ENCODE measurements at regions not wholly inside any gene's neighbourhood (a gene's known extent, or its start where the extent isn't known, plus 50 kb on each side); places are given as distances from the start of the nearest gene placed in this dataset.

GRCh38 chr12:41981013-41981412, 163.7 kb downstream of the GXYLT1 start:
- Histone ChIP-seq H3K4me1 (ENCODE audit: insufficient read depth, low read length) (peaks cover 11% of the 10 kb centered on the region), H2AFZ (ENCODE audit: low read length) (no peak overlapping the region), H3K9me3 (ENCODE audit: low read length) (no peaks in the 10 kb centered on the region), H3K36me3 (ENCODE audit: low read depth, low read length) (no peaks in the 10 kb centered on the region), H3K27me3 (ENCODE audit: low read length) (0 out of 2 replicates have a peak, but pooled peaks cover 5% of the 10 kb centered on the region), H3K9ac (ENCODE audit: low read length) (no peak overlapping the region), H3K27ac (ENCODE audit: low read length) (no peak overlapping the region), H3K79me2 (ENCODE audit: low read length) (no peaks in the 10 kb centered on the region), H4K20me1 (ENCODE audit: low read length) (no peaks in the 10 kb centered on the region), H3K4me3 (ENCODE audit: low read length) (no peak overlapping the region), H3K9me2 (replicated peaks; ENCODE audit: low read length) (no peaks in the 10 kb centered on the region), H3F3A (ENCODE audit: low read length, unreplicated experiment) (no peaks in the 10 kb centered on the region), H3K4me2 (ENCODE audit: low read length) (no peak overlapping the region)
- intact Hi-C loops (cut with micrococcal nuclease) = no loop called here
- no peak for ATAC-seq
- no peak for TF ChIP-seq EZH2phosphoT487 (IDR thresholded peaks at IDR 0.05; ENCODE audit: borderline replicate concordance, low read length)
- no peak for TF ChIP-seq EZH2 (IDR thresholded peaks at IDR 0.05; ENCODE audit: low read length, unreplicated experiment)
- no peak for TF ChIP-seq CTCF (conservative IDR thresholded peaks at IDR 0.05; ENCODE audit: low read depth, low read length)
- ChIA-PET POLR2A (ENCODE audit: unreplicated experiment) (no interaction called here), CTCF (no interaction called here)
- no peak for DNase-seq
- no TSS peak for BruUV-seq (replicated peaks)

- ATAC-seq (no peak), DNase-seq (no peak)
- Histone ChIP-seq H3K27me3 (ENCODE audit: low read length) (0 out of 2 replicates have a peak, but pooled peaks cover 5% of the 10 kb centered on the region), H3K27ac (ENCODE audit: low read length) (no peak overlapping the region), H3K36me3 (ENCODE audit: low read depth, low read length) (no peaks in the 10 kb centered on the region), H3K4me1 (ENCODE audit: insufficient read depth, low read length) (peaks cover 11% of the 10 kb centered on the region), H3K4me3 (ENCODE audit: low read length) (no peak overlapping the region), H3F3A (ENCODE audit: low read length, unreplicated experiment) (no peaks in the 10 kb centered on the region), H3K9me2 (replicated peaks; ENCODE audit: low read length) (no peaks in the 10 kb centered on the region), H2AFZ (ENCODE audit: low read length) (no peak overlapping the region), H3K9me3 (ENCODE audit: low read length) (no peaks in the 10 kb centered on the region), H3K9ac (ENCODE audit: low read length) (no peak overlapping the region), H3K79me2 (ENCODE audit: low read length) (no peaks in the 10 kb centered on the region), H3K4me2 (ENCODE audit: low read length) (no peak overlapping the region), H4K20me1 (ENCODE audit: low read length) (no peaks in the 10 kb centered on the region)
- intact Hi-C loops (cut with micrococcal nuclease) = no loop called here
- ChIA-PET POLR2A (ENCODE audit: unreplicated experiment) (no interaction called here), CTCF (no interaction called here)
- BruUV-seq (replicated peaks) = no TSS peak
- TF ChIP-seq EZH2 (IDR thresholded peaks at IDR 0.05; ENCODE audit: low read length, unreplicated experiment) = no peak
- TF ChIP-seq CTCF (conservative IDR thresholded peaks at IDR 0.05; ENCODE audit: low read depth, low read length) = no peak
- no peak for TF ChIP-seq EZH2phosphoT487 (IDR thresholded peaks at IDR 0.05; ENCODE audit: borderline replicate concordance, low read length)
Measured at GRCh38 chr12:41980390-41980789, 164.3 kb downstream of the GXYLT1 start.

- Histone ChIP-seq H3K9me3 (ENCODE audit: low read length) (no peaks in the 10 kb centered on the region), H3K4me2 (ENCODE audit: low read length) (no peak overlapping the region), H3K4me3 (ENCODE audit: low read length) (no peak overlapping the region), H3K27ac (ENCODE audit: low read length) (no peak overlapping the region), H4K20me1 (ENCODE audit: low read length) (no peaks in the 10 kb centered on the region), H3K27me3 (ENCODE audit: low read length) (no peaks in the 10 kb centered on the region), H3F3A (ENCODE audit: low read length, unreplicated experiment) (no peaks in the 10 kb centered on the region), H3K9me2 (replicated peaks; ENCODE audit: low read length) (no peaks in the 10 kb centered on the region), H2AFZ (ENCODE audit: low read length) (no peak overlapping the region), H3K9ac (ENCODE audit: low read length) (no peak overlapping the region), H3K4me1 (ENCODE audit: insufficient read depth, low read length) (peaks cover 11% of the 10 kb centered on the region), H3K36me3 (ENCODE audit: low read depth, low read length) (no peaks in the 10 kb centered on the region), H3K79me2 (ENCODE audit: low read length) (no peaks in the 10 kb centered on the region)
- ATAC-seq = no peak
- TF ChIP-seq EZH2phosphoT487 (IDR thresholded peaks at IDR 0.05; ENCODE audit: borderline replicate concordance, low read length) (no peak), EZH2 (IDR thresholded peaks at IDR 0.05; ENCODE audit: low read length, unreplicated experiment) (no peak), CTCF (conservative IDR thresholded peaks at IDR 0.05; ENCODE audit: low read depth, low read length) (no peak)
- intact Hi-C loops (cut with micrococcal nuclease) = no loop called here
- ChIA-PET CTCF (no interaction called here), POLR2A (ENCODE audit: unreplicated experiment) (no interaction called here)
- DNase-seq = peak; percentile 55
- BruUV-seq (replicated peaks) = no TSS peak
Measured at GRCh38 chr12:41979574-41979973, 165.1 kb downstream of the GXYLT1 start.

Measured in PC-3 (cell line).